Neural cell (in vitro differentiated cells): ENCODE measurements at regions not wholly inside any gene's neighbourhood (a gene's known extent, or its start where the extent isn't known, plus 50 kb on each side); places are given as distances from the start of the nearest gene placed in this dataset.

Experiments
- H2AFZ ChIP-seq: fragments of 200-600, 300-800 bp; sonication (generic), shearing (Covaris generic); 2 replicates; pipeline ENCODE4 v1.6.0; 2014; ENCODE audit warnings: low read depth, mild to moderate bottlenecking, antibody characterized with exemption, low read length, moderate library complexity
- H3F3A ChIP-seq: fragments of 200-600 bp; shearing (Covaris generic); 2 replicates; pipeline ENCODE4 v1.6.1; 2016; ENCODE audit warnings: mild to moderate bottlenecking, moderate library complexity, mixed read lengths, antibody characterized with exemption, low read length; ENCODE audit not compliant: insufficient read depth, poor library complexity, severe bottlenecking
- H3K27ac ChIP-seq: fragments of 200-600, 300-800 bp; sonication (generic), shearing (Covaris generic); 2 replicates; pipeline ENCODE4 v1.5.1; 2014; ENCODE audit warnings: mild to moderate bottlenecking, low read length, moderate library complexity
- H3K27me3 ChIP-seq: fragments of 300-800, 200-600 bp; sonication (generic), shearing (Covaris generic); 2 replicates; pipeline ENCODE4 v1.6.0; 2014; ENCODE audit warnings: mild to moderate bottlenecking, low read depth, low read length, moderate library complexity; ENCODE audit not compliant: insufficient read depth
- H3K36me3 ChIP-seq: fragments of 300-800, 200-600 bp; sonication (generic), shearing (Covaris generic); 2 replicates; pipeline ENCODE4 v1.5.1; 2014; ENCODE audit warnings: mild to moderate bottlenecking, antibody characterized with exemption, low read length, moderate library complexity; ENCODE audit not compliant: insufficient read depth
- H3K4me2 ChIP-seq: fragments of 300-800, 200-600 bp; sonication (generic), shearing (Covaris generic); 2 replicates; pipeline ENCODE4 v1.6.0; 2014; ENCODE audit warnings: mild to moderate bottlenecking, low read length
- H3K4me3 ChIP-seq: fragments of 300-800, 200-600 bp; sonication (generic), shearing (Covaris generic); 2 replicates; pipeline ENCODE4 v1.5.1; 2014; ENCODE audit warnings: mild to moderate bottlenecking, low read length, moderate library complexity
- H3K79me2 ChIP-seq: fragments of 200-600 bp; shearing (Covaris generic); replicated peaks from 2 replicates; pipeline ENCODE4 v1.6.0; 2014; ENCODE audit warnings: mild to moderate bottlenecking, low read length, moderate library complexity; ENCODE audit not compliant: insufficient read depth
- H3K9ac ChIP-seq: fragments of 300-800, 200-600 bp; sonication (generic), shearing (Covaris generic); 2 replicates; pipeline ENCODE4 v1.6.1; 2016; ENCODE audit warnings: mild to moderate bottlenecking, low read length, mixed read lengths
- H3K9me2 ChIP-seq: fragments of 200-600 bp; shearing (Covaris generic); 2 replicates; pipeline ENCODE4 v1.6.1; 2016; ENCODE audit warnings: mild to moderate bottlenecking, low read length, mixed read lengths; ENCODE audit not compliant: insufficient read depth
- H3K9me3 ChIP-seq: fragments of 200-600, 300-800 bp; sonication (generic), shearing (Covaris generic); 2 replicates; pipeline ENCODE4 v1.6.1; 2016; ENCODE audit warnings: mild to moderate bottlenecking, mixed run types, low read length, moderate library complexity, mixed read lengths
- H4K20me1 ChIP-seq: fragments of 200-600 bp; shearing (Covaris generic); 2 replicates; pipeline ENCODE4 v1.6.1; 2016; ENCODE audit warnings: mild to moderate bottlenecking, mixed run types; ENCODE audit not compliant: insufficient read depth
- EP300 ChIP-seq: fragments of 450-650 bp; conservative IDR thresholded peaks from 2 replicates; pipeline ENCODE4 v1.6.1; 2014; ENCODE audit warnings: antibody characterized with exemption, mild to moderate bottlenecking, moderate library complexity; ENCODE audit not compliant: poor library complexity, severe bottlenecking
- EZH2 ChIP-seq: fragments of 200-600, 300-800 bp; shearing (Covaris generic), sonication (generic); IDR thresholded peaks from 2 replicates; pipeline ENCODE4 v1.6.1; 2014; ENCODE audit warnings: antibody characterized with exemption, low read length, borderline replicate concordance, mild to moderate bottlenecking; ENCODE audit not compliant: insufficient read depth, poor library complexity, severe bottlenecking
- MXI1 ChIP-seq: fragments of 450-650 bp; conservative IDR thresholded peaks from 2 replicates; pipeline ENCODE4 v1.6.1; 2014; ENCODE audit warnings: antibody characterized with exemption, mild to moderate bottlenecking; ENCODE audit not compliant: poor library complexity, severe bottlenecking
- POLR2AphosphoS5 ChIP-seq: IDR thresholded peaks from 2 replicates; pipeline ENCODE4 v1.6.1; 2012
- RAD21 ChIP-seq: fragments of 450-650 bp; conservative IDR thresholded peaks from 2 replicates; pipeline ENCODE4 v1.6.1; 2014; ENCODE audit warnings: antibody characterized with exemption, mild to moderate bottlenecking, moderate library complexity
- SMC3 ChIP-seq: fragments of 450-650 bp; conservative IDR thresholded peaks from 2 replicates; pipeline ENCODE4 v1.6.1; 2014; ENCODE audit warnings: antibody characterized with exemption, mild to moderate bottlenecking, moderate library complexity; ENCODE audit not compliant: poor library complexity
- TAF1 ChIP-seq: IDR thresholded peaks from 2 replicates; pipeline ENCODE4 v1.6.1; 2012; ENCODE audit warnings: low read depth
- TF ChIP-seq, protein P1 (sequence below): fragments of 450-650 bp; IDR thresholded peaks from 2 replicates; pipeline ENCODE4 v1.5.1; 2014; ENCODE audit warnings: antibody characterized with exemption, mild to moderate bottlenecking, moderate library complexity; ENCODE audit not compliant: poor library complexity, severe bottlenecking
- TF ChIP-seq, protein P2 (sequence below): IDR thresholded peaks from 2 replicates; pipeline ENCODE4 v1.6.1; 2012; ENCODE audit warnings: borderline replicate concordance

DNA sequence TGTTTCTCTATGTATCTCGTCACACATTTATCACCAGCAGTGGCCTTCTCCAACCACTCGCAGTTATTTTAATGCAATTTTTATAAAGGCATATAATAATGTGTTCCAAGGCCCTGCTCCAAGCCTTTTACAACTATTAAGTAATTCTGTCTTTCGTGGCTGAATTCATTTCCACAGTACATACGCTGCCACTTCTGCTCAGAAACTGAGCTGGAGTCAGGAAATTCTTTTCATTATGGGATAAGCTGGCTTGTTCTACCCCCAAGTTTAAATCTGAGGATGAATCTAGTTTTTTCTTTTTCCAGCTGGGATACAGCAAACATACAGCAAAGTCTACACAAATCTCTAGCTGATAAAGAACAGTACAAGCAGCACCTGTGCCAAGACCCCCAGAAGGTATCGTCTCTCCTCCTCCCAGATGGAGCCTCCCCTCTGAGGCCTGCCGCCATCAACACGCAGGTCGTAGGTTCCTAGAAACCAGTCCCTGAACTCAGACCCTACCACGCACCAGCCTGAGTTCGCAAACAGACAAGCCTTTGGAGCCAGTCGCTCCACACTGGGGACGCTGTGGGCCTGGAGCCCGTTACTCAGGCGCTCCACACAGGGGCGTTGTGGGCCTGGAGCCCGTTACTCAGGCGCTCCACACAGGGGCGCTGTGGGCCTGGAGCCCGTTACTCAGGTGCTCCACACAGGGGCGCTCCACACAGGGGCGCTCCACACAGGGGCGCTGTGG lies 263.5 kb downstream of the THBS2 start:
- Histone ChIP-seq H3K4me2 (no peak overlapping the region), H3F3A (no peaks in the 10 kb centered on the region), H3K27ac (no peak overlapping the region), H3K27me3 (no peaks in the 10 kb centered on the region), H3K9me2 (no peaks in the 10 kb centered on the region), H2AFZ (no peak overlapping the region), H4K20me1 (no peaks in the 10 kb centered on the region), H3K36me3 (no peaks in the 10 kb centered on the region), H3K79me2 (no peaks in the 10 kb centered on the region), H3K9me3 (no peaks in the 10 kb centered on the region), H3K9ac (no peak overlapping the region), H3K4me3 (no peak overlapping the region)
- TF ChIP-seq, protein P1, sequence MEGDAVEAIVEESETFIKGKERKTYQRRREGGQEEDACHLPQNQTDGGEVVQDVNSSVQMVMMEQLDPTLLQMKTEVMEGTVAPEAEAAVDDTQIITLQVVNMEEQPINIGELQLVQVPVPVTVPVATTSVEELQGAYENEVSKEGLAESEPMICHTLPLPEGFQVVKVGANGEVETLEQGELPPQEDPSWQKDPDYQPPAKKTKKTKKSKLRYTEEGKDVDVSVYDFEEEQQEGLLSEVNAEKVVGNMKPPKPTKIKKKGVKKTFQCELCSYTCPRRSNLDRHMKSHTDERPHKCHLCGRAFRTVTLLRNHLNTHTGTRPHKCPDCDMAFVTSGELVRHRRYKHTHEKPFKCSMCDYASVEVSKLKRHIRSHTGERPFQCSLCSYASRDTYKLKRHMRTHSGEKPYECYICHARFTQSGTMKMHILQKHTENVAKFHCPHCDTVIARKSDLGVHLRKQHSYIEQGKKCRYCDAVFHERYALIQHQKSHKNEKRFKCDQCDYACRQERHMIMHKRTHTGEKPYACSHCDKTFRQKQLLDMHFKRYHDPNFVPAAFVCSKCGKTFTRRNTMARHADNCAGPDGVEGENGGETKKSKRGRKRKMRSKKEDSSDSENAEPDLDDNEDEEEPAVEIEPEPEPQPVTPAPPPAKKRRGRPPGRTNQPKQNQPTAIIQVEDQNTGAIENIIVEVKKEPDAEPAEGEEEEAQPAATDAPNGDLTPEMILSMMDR: no peak
- TF ChIP-seq EZH2: no peak
- TF ChIP-seq, protein P2, sequence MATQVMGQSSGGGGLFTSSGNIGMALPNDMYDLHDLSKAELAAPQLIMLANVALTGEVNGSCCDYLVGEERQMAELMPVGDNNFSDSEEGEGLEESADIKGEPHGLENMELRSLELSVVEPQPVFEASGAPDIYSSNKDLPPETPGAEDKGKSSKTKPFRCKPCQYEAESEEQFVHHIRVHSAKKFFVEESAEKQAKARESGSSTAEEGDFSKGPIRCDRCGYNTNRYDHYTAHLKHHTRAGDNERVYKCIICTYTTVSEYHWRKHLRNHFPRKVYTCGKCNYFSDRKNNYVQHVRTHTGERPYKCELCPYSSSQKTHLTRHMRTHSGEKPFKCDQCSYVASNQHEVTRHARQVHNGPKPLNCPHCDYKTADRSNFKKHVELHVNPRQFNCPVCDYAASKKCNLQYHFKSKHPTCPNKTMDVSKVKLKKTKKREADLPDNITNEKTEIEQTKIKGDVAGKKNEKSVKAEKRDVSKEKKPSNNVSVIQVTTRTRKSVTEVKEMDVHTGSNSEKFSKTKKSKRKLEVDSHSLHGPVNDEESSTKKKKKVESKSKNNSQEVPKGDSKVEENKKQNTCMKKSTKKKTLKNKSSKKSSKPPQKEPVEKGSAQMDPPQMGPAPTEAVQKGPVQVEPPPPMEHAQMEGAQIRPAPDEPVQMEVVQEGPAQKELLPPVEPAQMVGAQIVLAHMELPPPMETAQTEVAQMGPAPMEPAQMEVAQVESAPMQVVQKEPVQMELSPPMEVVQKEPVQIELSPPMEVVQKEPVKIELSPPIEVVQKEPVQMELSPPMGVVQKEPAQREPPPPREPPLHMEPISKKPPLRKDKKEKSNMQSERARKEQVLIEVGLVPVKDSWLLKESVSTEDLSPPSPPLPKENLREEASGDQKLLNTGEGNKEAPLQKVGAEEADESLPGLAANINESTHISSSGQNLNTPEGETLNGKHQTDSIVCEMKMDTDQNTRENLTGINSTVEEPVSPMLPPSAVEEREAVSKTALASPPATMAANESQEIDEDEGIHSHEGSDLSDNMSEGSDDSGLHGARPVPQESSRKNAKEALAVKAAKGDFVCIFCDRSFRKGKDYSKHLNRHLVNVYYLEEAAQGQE: no peak

DNA sequence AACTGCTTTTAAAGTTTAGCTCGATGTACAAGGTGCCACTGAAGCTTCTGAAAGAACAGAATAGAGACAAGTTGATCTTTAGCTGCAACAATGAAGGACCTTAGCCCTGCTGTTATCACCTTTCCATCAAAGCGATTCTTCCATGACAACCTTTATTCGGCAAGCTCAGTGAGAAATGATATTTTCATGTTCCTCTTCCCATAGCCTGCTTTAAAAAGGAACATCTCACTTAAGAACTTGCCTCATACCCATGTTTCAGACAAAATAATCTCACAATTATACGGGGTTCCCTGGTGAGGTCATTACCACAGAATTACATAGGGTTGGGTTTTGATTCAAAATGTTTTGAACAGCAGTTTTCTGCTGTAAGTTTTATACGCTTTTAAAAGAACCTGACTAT lies 264.2 kb downstream of the THBS2 start:
- H3K4me2 ChIP-seq: no peak overlapping the region
- H3K79me2 ChIP-seq: no peaks in the 10 kb centered on the region
- no peaks in the 10 kb centered on the region for H3K9me3 ChIP-seq
- no peak overlapping the region for H2AFZ ChIP-seq
- TF ChIP-seq TAF1: no peak
- no peak for TF ChIP-seq EP300
- TF ChIP-seq, protein P2: no peak
- no peak for TF ChIP-seq POLR2AphosphoS5
- TF ChIP-seq RAD21: no peak
- TF ChIP-seq MXI1: no peak
- TF ChIP-seq EZH2: no peak
- no peak for TF ChIP-seq SMC3
- TF ChIP-seq, protein P1: no peak
- H3K36me3 ChIP-seq: no peaks in the 10 kb centered on the region
- H3K27me3 ChIP-seq: no peaks in the 10 kb centered on the region
- H3K4me3 ChIP-seq: no peak overlapping the region
- no peak overlapping the region for H3K9ac ChIP-seq
- no peak overlapping the region for H3K27ac ChIP-seq
- H4K20me1 ChIP-seq: no peaks in the 10 kb centered on the region
- H3F3A ChIP-seq: no peaks in the 10 kb centered on the region
- no peaks in the 10 kb centered on the region for H3K9me2 ChIP-seq
